Vagina (tissue), 2 donors: ENCODE measurements at regions not wholly inside any gene's neighbourhood (a gene's known extent, or its start where the extent isn't known, plus 50 kb on each side); places are given as distances from the start of the nearest gene placed in this dataset.

Experiments
- POLR2AphosphoS5 ChIP-seq, 2 donors: sonication (generic); formaldehyde crosslinking; IDR thresholded peaks; one replicate each; pipeline ENCODE4 v1.9.0; 2017; ENCODE audit warnings: antibody characterized with exemption in 2 of 2, mild to moderate bottlenecking in 2 of 2, low read depth in 1 of 2; ENCODE audit not compliant: insufficient read depth in 1 of 2
- TF ChIP-seq, protein P1 (sequence below), 3 experiments: fragments of 450-650 bp in 2 of 3; fragments of 200-600 bp in 1 of 3; sonication (generic) in 1 of 3; IDR thresholded peaks; one replicate each; pipeline ENCODE4 v1.5.1; 2017 to 2019; ENCODE audit warnings: antibody characterized with exemption in 3 of 3, mild to moderate bottlenecking in 2 of 3, moderate library complexity in 2 of 3

GRCh38 chr11:45739866-45740265, 65.1 kb upstream of the SLC35C1 start:
- TF ChIP-seq POLR2AphosphoS5 (IDR thresholded peaks at IDR 0.05; ENCODE audit: insufficient read depth in 1 of 2, low read depth in 1 of 2): no peak
- TF ChIP-seq, protein P1, sequence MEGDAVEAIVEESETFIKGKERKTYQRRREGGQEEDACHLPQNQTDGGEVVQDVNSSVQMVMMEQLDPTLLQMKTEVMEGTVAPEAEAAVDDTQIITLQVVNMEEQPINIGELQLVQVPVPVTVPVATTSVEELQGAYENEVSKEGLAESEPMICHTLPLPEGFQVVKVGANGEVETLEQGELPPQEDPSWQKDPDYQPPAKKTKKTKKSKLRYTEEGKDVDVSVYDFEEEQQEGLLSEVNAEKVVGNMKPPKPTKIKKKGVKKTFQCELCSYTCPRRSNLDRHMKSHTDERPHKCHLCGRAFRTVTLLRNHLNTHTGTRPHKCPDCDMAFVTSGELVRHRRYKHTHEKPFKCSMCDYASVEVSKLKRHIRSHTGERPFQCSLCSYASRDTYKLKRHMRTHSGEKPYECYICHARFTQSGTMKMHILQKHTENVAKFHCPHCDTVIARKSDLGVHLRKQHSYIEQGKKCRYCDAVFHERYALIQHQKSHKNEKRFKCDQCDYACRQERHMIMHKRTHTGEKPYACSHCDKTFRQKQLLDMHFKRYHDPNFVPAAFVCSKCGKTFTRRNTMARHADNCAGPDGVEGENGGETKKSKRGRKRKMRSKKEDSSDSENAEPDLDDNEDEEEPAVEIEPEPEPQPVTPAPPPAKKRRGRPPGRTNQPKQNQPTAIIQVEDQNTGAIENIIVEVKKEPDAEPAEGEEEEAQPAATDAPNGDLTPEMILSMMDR (IDR thresholded peaks at IDR 0.05): no peak
